Ovary (tissue), 7 donors: ENCODE measurements at regions not wholly inside any gene's neighbourhood (a gene's known extent, or its start where the extent isn't known, plus 50 kb on each side); places are given as distances from the start of the nearest gene placed in this dataset.
A peak's percentile ranks its signal among the peaks of the same experiment; 100 is the strongest.
"Not testable (repeated sequence)": the region's sequence is repeated elsewhere in the genome, so short reads cannot be mapped to it uniquely, and the experiment has no call there.

Source experiments
- DNase-seq, 5 donors: peaks; one replicate each; pipeline ENCODE4 v3.0.0-alpha.2; 2019 to 2020
- H3K27ac ChIP-seq, 2 donors: fragments of 200-600 bp; one replicate each; pipeline versions ENCODE4 v1.5.1 to v1.8.0; 2019 to 2022
- H3K27me3 ChIP-seq: fragments of 200-600 bp; one replicate; pipeline ENCODE4 v1.8.0; 2022
- H3K36me3 ChIP-seq: fragments of 200-600 bp; sonication (generic); one replicate; pipeline ENCODE4 v1.5.1; 2019
- H3K4me1 ChIP-seq: one replicate; pipeline ENCODE4 v1.8.1; 2013; ENCODE audit warnings: mild to moderate bottlenecking, moderate library complexity; ENCODE audit not compliant: insufficient read depth
- H3K4me3 ChIP-seq: fragments of 200-600 bp; sonication (generic); one replicate; pipeline ENCODE4 v1.5.1; 2017
- H3K9me3 ChIP-seq, 2 donors: fragments of 200-600 bp in 1 of 2; sonication (generic) in 1 of 2; one replicate each; pipeline versions ENCODE4 v1.5.1 to v1.8.1; 2013 to 2019; ENCODE audit warnings: mild to moderate bottlenecking in 1 of 2, moderate library complexity in 1 of 2
- WGBS, 3 donors: extraction: QIAGEN DNeasy Blood & Tissue Kit in 1 of 3; methylation state at CpG; one replicate each; pipeline versions ENCODE4 v1.1.5 to v1.1.7; 2013 to 2017; 5-methylcytosine and 5-hydroxymethylcytosine counted together
- intact Hi-C, 4 donors: fragments of 100-400 bp; cut with DNase I; formaldehyde crosslinking; loops; one replicate each; pipeline versions ENCODE4 v1.11.0 to v1.15.1; 2022 to 2023
- donor health status: DM: no; HTN: no; CAD: no; lungs with moderate emphysema.
- donor health status: DM: no; HTN: no; CAD: no.
- donor health status: Bipolar disorder and iron deficiency.
- donor health status: DM: no; HTN: no; CAD: no.
- donor health status: DM: yes; HTN: yes; CAD: no.

- H3K36me3 ChIP-seq, H3K27ac ChIP-seq, H3K4me1 ChIP-seq, H3K9me3 ChIP-seq, intact Hi-C loops, H3K27me3 ChIP-seq, H3K4me3 ChIP-seq: not testable (repeated sequence)
- WGBS, 3 donors: 77 to 90% (median 78%) methylated on average over 6 to 9 of the region's 9 CpGs
- DNase-seq: peak in 1 of 5 donors; percentile 22
Measured at GRCh38 chr15:20612356-20612755, 70.8 kb upstream of the GOLGA6L6 start.

DNA sequence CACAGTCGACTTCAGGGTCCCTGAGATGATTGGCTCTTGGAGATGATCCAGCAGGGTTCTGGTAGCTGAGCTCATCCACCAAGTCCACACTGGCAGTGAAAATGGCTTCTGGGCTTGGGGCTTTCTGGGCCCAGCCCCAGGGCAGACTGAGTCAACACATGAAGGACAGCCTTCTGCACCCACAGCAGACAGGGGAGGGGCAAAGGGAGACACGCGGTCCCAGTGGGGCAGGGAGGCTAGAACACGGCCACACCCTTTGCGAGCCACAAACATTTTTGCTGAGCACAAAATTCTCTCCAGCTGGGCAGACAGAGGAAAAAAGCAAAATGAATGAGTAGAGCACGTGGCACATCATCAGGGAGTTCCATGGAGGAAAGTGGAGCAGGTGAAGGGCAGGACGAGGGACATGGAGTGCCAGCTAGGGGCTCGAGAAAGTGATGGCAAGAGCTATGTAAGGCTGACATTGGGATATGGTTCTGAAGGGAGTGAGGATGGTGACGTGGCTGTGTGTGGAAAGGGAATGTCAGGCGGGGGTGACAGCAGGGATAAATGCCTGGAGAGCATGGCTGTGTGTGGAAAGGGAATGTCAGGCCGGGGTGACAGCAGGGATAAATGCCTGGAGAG, 70.2 kb upstream of the GOLGA6L6 start:
- DNase-seq, intact Hi-C loops, H3K36me3 ChIP-seq, H3K9me3 ChIP-seq, H3K27me3 ChIP-seq, H3K27ac ChIP-seq, H3K4me1 ChIP-seq, H3K4me3 ChIP-seq: not testable (repeated sequence)
- 40% methylated on average over 3 of the region's 11 CpGs; no CpG with 5 or more reads in 2 of the 3 donors for WGBS, 3 donors

DNA sequence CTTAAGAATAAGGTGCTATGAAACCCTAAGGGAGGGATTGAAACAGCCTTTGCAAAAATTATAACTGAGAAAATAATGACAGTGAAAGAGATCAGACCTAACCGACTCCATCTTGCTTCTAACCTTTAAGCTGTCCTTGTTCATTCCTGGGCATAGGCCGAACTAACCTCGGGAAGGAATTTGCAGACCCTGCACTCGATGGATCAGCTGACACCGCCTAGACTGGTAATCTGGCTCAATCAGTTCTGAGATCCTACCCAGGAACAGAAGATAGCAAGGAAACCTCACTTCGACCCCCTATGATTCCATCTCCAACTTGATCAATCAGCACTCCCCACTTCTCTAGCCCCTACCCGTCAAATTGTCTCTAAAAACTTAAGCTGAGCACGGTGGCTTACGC, 66.6 kb upstream of the GOLGA6L6 start:
- H3K27me3 ChIP-seq, H3K4me1 ChIP-seq, H3K27ac ChIP-seq, DNase-seq, H3K4me3 ChIP-seq, H3K36me3 ChIP-seq, H3K9me3 ChIP-seq, intact Hi-C loops: not testable (repeated sequence)
- WGBS, 3 donors: 86 to 94% (median 92%) methylated on average over 4 to 5 of the region's 9 CpGs

DNA sequence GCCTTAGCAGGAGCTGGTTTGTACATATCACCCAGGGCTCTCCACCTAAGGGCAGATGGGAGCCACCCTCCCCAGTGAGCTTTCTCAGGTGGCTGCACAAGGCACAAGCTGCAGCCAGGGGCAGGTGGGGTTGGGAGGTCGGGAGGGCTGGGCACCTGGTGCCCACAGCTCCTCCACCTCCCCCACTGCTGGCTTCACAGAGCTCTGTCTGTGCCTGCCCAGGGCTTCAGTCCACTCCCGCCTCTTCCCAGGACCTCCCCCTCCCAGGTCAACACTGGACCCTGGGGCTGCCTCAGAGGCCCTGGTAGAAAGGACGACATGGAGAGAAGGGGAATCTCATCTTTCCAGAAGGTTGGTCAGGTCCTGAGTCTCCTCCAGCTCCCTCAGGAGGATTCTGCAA, 55.6 kb upstream of the GOLGA6L6 start:
- H3K27me3 ChIP-seq, H3K9me3 ChIP-seq, intact Hi-C loops, H3K4me1 ChIP-seq, DNase-seq, H3K27ac ChIP-seq, H3K4me3 ChIP-seq, H3K36me3 ChIP-seq: not testable (repeated sequence)
- 20 to 100% (median 60%) methylated on average over 1 to 2 of the region's 3 CpGs for WGBS, 3 donors

- H3K36me3 ChIP-seq, H3K27ac ChIP-seq, intact Hi-C loops, H3K4me1 ChIP-seq, H3K4me3 ChIP-seq, H3K9me3 ChIP-seq, H3K27me3 ChIP-seq, DNase-seq: not testable (repeated sequence)
- 70% methylated on average over 3 of the region's 5 CpGs; no CpG with 5 or more reads in 2 of the 3 donors for WGBS, 3 donors
Measured at GRCh38 chr15:20594219-20594618, 52.6 kb upstream of the GOLGA6L6 start.

DNA sequence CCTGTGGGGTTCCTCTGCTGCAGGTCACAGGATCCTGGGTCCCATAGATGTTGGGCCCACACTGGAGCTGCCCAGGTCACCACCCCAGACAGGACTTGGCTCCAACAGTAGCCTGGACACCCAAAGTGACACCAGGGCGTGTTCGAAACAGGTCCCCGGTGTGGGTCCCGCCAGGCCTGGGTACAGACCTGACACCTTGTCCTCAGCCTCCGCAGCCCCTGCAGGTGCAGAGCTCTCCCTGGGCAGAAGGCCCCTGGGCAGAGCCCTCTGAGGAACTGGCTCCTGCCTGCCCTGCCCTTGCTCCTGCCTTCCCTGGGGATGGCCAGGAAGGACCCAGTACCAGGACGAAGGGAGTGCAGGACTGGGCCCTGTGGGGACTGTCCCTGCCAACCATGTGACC, 50.3 kb upstream of the GOLGA6L6 start:
- H3K36me3 ChIP-seq, H3K27ac ChIP-seq, H3K27me3 ChIP-seq, intact Hi-C loops, H3K4me1 ChIP-seq, H3K4me3 ChIP-seq, H3K9me3 ChIP-seq, DNase-seq: not testable (repeated sequence)
- WGBS, 3 donors: 96% methylated on average over 5 of the region's 6 CpGs; no CpG with 5 or more reads in 2 of the 3 donors
